PC-3 (cell line): ENCODE measurements at regions not wholly inside any gene's neighbourhood (a gene's known extent, or its start where the extent isn't known, plus 50 kb on each side); places are given as distances from the start of the nearest gene placed in this dataset.

Experiments used
- ATAC-seq: fragments of 200-7000 bp; cut with Tn5 transposase; 2 replicates; pipeline ENCODE4 v1.9.1; 2020; ENCODE audit warnings: mild to moderate bottlenecking, moderate library complexity
- BruUV-seq: library from RNA; stranded (reverse); fragments of 400-500 nt; replicated peaks from 2 replicates; lab custom pipeline; 2021; lab: Mats Ljungman, UMichigan
- CTCF ChIA-PET: fragments of 300-600 bp; sonication (Branson Sonifier 250); formaldehyde crosslinking; loops from one replicate; lab custom pipeline; 2022; ENCODE audit warnings: antibody characterized with exemption; lab: Charles Lee
- POLR2A ChIA-PET: fragments of 300-600 bp; sonication (Branson Sonifier 250); formaldehyde crosslinking; loops from one replicate; lab custom pipeline; 2022; ENCODE audit warnings: antibody characterized with exemption; ENCODE audit not compliant: unreplicated experiment; lab: Charles Lee
- DNase-seq: peaks from one replicate; pipeline ENCODE4 v3.0.0-alpha.2; 2015
- H2AFZ ChIP-seq: fragments of 300-600 bp; sonication (generic); 2 replicates; pipeline ENCODE4 v1.6.0; 2016; ENCODE audit warnings: antibody characterized with exemption, low read length
- H3F3A ChIP-seq: fragments of 300-600 bp; sonication (generic); one replicate; pipeline ENCODE4 v1.6.0; 2017; ENCODE audit warnings: antibody characterized with exemption, low read length, control low read depth, mild to moderate bottlenecking; ENCODE audit not compliant: unreplicated experiment
- H3K27ac ChIP-seq: fragments of 300-600 bp; sonication (generic); 2 replicates; pipeline ENCODE4 v1.5.1; 2016; ENCODE audit warnings: mild to moderate bottlenecking, low read length
- H3K27me3 ChIP-seq: fragments of 300-600 bp; sonication (generic); 2 replicates; pipeline ENCODE4 v1.6.1; 2016; ENCODE audit warnings: low read length, mixed read lengths
- H3K36me3 ChIP-seq: fragments of 300-600 bp; sonication (generic); 2 replicates; pipeline ENCODE4 v1.6.1; 2016; ENCODE audit warnings: low read depth, mixed run types, low read length, mixed read lengths
- H3K4me1 ChIP-seq: fragments of 300-600 bp; sonication (generic); 2 replicates; pipeline ENCODE4 v1.5.1; 2016; ENCODE audit warnings: low read length; ENCODE audit not compliant: insufficient read depth
- H3K4me2 ChIP-seq: fragments of 300-600 bp; sonication (generic); 2 replicates; pipeline ENCODE4 v1.6.0; 2016; ENCODE audit warnings: low read length
- H3K4me3 ChIP-seq: fragments of 300-600 bp; sonication (generic); 2 replicates; pipeline ENCODE4 v1.5.1; 2016; ENCODE audit warnings: mild to moderate bottlenecking, low read length, mixed read lengths
- H3K79me2 ChIP-seq: fragments of 300-600 bp; sonication (generic); 2 replicates; pipeline ENCODE4 v1.6.1; 2017; ENCODE audit warnings: low read length, mixed read lengths
- H3K9ac ChIP-seq: fragments of 300-600 bp; sonication (generic); 2 replicates; pipeline ENCODE4 v1.6.0; 2016; ENCODE audit warnings: mild to moderate bottlenecking, low read length
- H3K9me2 ChIP-seq: fragments of 300-600 bp; sonication (generic); replicated peaks from 2 replicates; pipeline ENCODE4 v1.6.1; 2016; ENCODE audit warnings: mixed run types, low read length, mixed read lengths
- H3K9me3 ChIP-seq: fragments of 300-600 bp; sonication (generic); 2 replicates; pipeline ENCODE4 v1.6.1; 2016; ENCODE audit warnings: low read length, mixed read lengths
- H4K20me1 ChIP-seq: fragments of 300-600 bp; sonication (generic); 2 replicates; pipeline ENCODE4 v1.6.1; 2016; ENCODE audit warnings: low read length, mixed read lengths
- CTCF ChIP-seq: fragments of 300-600 bp; sonication (generic); conservative IDR thresholded peaks from 2 replicates; pipeline ENCODE4 v1.5.1; 2017; ENCODE audit warnings: antibody characterized with exemption, low read depth, mild to moderate bottlenecking, low read length
- EZH2 ChIP-seq: fragments of 300-600 bp; sonication (generic); IDR thresholded peaks from one replicate; pipeline ENCODE4 v1.6.1; 2017; ENCODE audit warnings: antibody characterized with exemption, mild to moderate bottlenecking, low read length; ENCODE audit not compliant: unreplicated experiment
- EZH2phosphoT487 ChIP-seq: fragments of 300-600 bp; sonication (generic); IDR thresholded peaks from 2 replicates; pipeline ENCODE4 v1.6.1; 2018; ENCODE audit warnings: mild to moderate bottlenecking, antibody characterized with exemption, low read length, borderline replicate concordance
- intact Hi-C: fragments of 100-400 bp; cut with micrococcal nuclease; formaldehyde crosslinking; loops from 2 replicates; pipeline ENCODE4 v1.9.0; 2023

- H3K4me3 ChIP-seq = no peak overlapping the region
- H3K36me3 ChIP-seq = no peaks in the 10 kb centered on the region
- H3K9me3 ChIP-seq = no peaks in the 10 kb centered on the region
- no peaks in the 10 kb centered on the region for H3K79me2 ChIP-seq
- DNase-seq (peak; percentile 71), ATAC-seq (peak; percentile 94)
- BruUV-seq = no TSS peak
- no peaks in the 10 kb centered on the region for H3K9me2 ChIP-seq
- no peaks in the 10 kb centered on the region for H3F3A ChIP-seq
- ChIA-PET CTCF (no interaction called here), POLR2A (no interaction called here)
- TF ChIP-seq EZH2 (no peak), EZH2phosphoT487 (no peak), CTCF (no peak)
- H3K27me3 ChIP-seq = no peaks in the 10 kb centered on the region
- intact Hi-C loops = no loop called here
- H3K9ac ChIP-seq = no peak overlapping the region
- H3K27ac ChIP-seq = no peak overlapping the region
- no peak overlapping the region for H2AFZ ChIP-seq
- H3K4me1 ChIP-seq = peaks cover 6% of the 10 kb centered on the region; the same call in 1 of the 2 replicates
- no peaks in the 10 kb centered on the region for H4K20me1 ChIP-seq
- H3K4me2 ChIP-seq = no peak overlapping the region
Observed at GRCh38 chr10:65194126-65194525, 1672.9 kb downstream of the REEP3 start.

GRCh38 chr10:65194555-65194954 is 1673.4 kb downstream of the REEP3 start:
- intact Hi-C loops = no loop called here
- DNase-seq (no peak), ATAC-seq (no peak)
- POLR2A ChIA-PET = no interaction called here
- H3K9me2 ChIP-seq = no peaks in the 10 kb centered on the region
- BruUV-seq = no TSS peak
- H3K4me1 ChIP-seq = peaks cover 6% of the 10 kb centered on the region; the same call in 1 of the 2 replicates
- CTCF ChIA-PET = no interaction called here
- no peak overlapping the region for H3K4me3 ChIP-seq
- no peaks in the 10 kb centered on the region for H3K79me2 ChIP-seq
- no peaks in the 10 kb centered on the region for H3K9me3 ChIP-seq
- H3K4me2 ChIP-seq = no peak overlapping the region
- no peak overlapping the region for H3K27ac ChIP-seq
- no peaks in the 10 kb centered on the region for H3K27me3 ChIP-seq
- no peaks in the 10 kb centered on the region for H3K36me3 ChIP-seq
- no peak overlapping the region for H2AFZ ChIP-seq
- TF ChIP-seq EZH2phosphoT487 = no peak
- TF ChIP-seq CTCF = no peak
- TF ChIP-seq EZH2 = no peak
- H3K9ac ChIP-seq = no peak overlapping the region
- H3F3A ChIP-seq = no peaks in the 10 kb centered on the region
- H4K20me1 ChIP-seq = no peaks in the 10 kb centered on the region

- intact Hi-C loops = no loop called here
- POLR2A ChIA-PET = no interaction called here
- H3K27ac ChIP-seq = no peak overlapping the region
- no peaks in the 10 kb centered on the region for H3K79me2 ChIP-seq
- no peaks in the 10 kb centered on the region for H3F3A ChIP-seq
- DNase-seq (no peak), ATAC-seq (no peak)
- H4K20me1 ChIP-seq = no peaks in the 10 kb centered on the region
- H3K9me2 ChIP-seq = no peaks in the 10 kb centered on the region
- H3K9me3 ChIP-seq = no peaks in the 10 kb centered on the region
- H3K4me1 ChIP-seq = peaks cover 6% of the 10 kb centered on the region; the same call in 1 of the 2 replicates
- no peak overlapping the region for H3K9ac ChIP-seq
- TF ChIP-seq CTCF (no peak), EZH2 (no peak), EZH2phosphoT487 (no peak)
- no peaks in the 10 kb centered on the region for H3K36me3 ChIP-seq
- no peaks in the 10 kb centered on the region for H3K27me3 ChIP-seq
- no TSS peak for BruUV-seq
- CTCF ChIA-PET = no interaction called here
- H2AFZ ChIP-seq = no peak overlapping the region
- no peak overlapping the region for H3K4me2 ChIP-seq
- H3K4me3 ChIP-seq = no peak overlapping the region
Observed at GRCh38 chr10:65196111-65196510, 1674.9 kb downstream of the REEP3 start.
